GM23338 (cell line): ENCODE measurements at regions not wholly inside any gene's neighbourhood (a gene's known extent, or its start where the extent isn't known, plus 50 kb on each side); places are given as distances from the start of the nearest gene placed in this dataset.

Experiments used
- ATAC-seq: fragments of 200-7000 bp; cut with Tn5 transposase; 3 replicates; pipeline ENCODE4 v1.9.1; 2020
- DNase-seq: peaks from one replicate; pipeline ENCODE4 v3.0.0-alpha.2; 2015; ENCODE audit warnings: low spot score
- H2AFZ ChIP-seq: fragments of 200-600 bp; sonication (generic); 2 replicates; pipeline ENCODE4 v1.8.0; 2016; ENCODE audit warnings: antibody characterized with exemption, mild to moderate bottlenecking, moderate library complexity
- H3F3A ChIP-seq: fragments of 200-600 bp; sonication (generic); replicated peaks from 2 replicates; pipeline ENCODE4 v1.8.0; 2017; ENCODE audit warnings: antibody characterized with exemption, mixed run types, low read depth
- H3K27ac ChIP-seq: fragments of 200-600 bp; sonication (generic); 2 replicates; pipeline ENCODE4 v1.6.1; 2016; ENCODE audit warnings: low read depth
- H3K27me3 ChIP-seq: fragments of 200-600 bp; sonication (generic); 2 replicates; pipeline ENCODE4 v1.8.0; 2016; ENCODE audit warnings: mild to moderate bottlenecking, mixed run types, moderate library complexity; ENCODE audit not compliant: insufficient read depth
- H3K36me3 ChIP-seq: fragments of 200-600 bp; sonication (generic); 2 replicates; pipeline ENCODE4 v1.8.0; 2016; ENCODE audit warnings: mild to moderate bottlenecking; ENCODE audit not compliant: insufficient read depth
- H3K4me1 ChIP-seq: fragments of 200-600 bp; sonication (generic); 2 replicates; pipeline ENCODE4 v1.8.0; 2016; ENCODE audit warnings: mild to moderate bottlenecking, moderate library complexity; ENCODE audit not compliant: insufficient read depth
- H3K4me2 ChIP-seq: fragments of 200-600 bp; sonication (generic); 2 replicates; pipeline ENCODE4 v1.7.1; 2017; ENCODE audit warnings: mixed run types
- H3K4me3 ChIP-seq: fragments of 200-600 bp; sonication (generic); 2 replicates; pipeline ENCODE4 v1.6.1; 2016; ENCODE audit warnings: mixed run types
- H3K79me2 ChIP-seq: fragments of 200-600 bp; sonication (generic); replicated peaks from 2 replicates; pipeline ENCODE4 v1.8.0; 2017; ENCODE audit warnings: mild to moderate bottlenecking; ENCODE audit not compliant: insufficient read depth
- H3K9me2 ChIP-seq: fragments of 200-600 bp; sonication (generic); 2 replicates; pipeline ENCODE4 v1.8.0; 2017; ENCODE audit not compliant: insufficient read depth
- H4K20me1 ChIP-seq: fragments of 200-600 bp; sonication (generic); replicated peaks from 2 replicates; pipeline ENCODE4 v1.8.0; 2017; ENCODE audit warnings: mild to moderate bottlenecking; ENCODE audit not compliant: insufficient read depth
- H3K27ac Mint-ChIP-seq: 2 replicates; pipeline ENCODE4 v1.8.0; 2020; ENCODE audit warnings: inconsistent platforms, mild to moderate bottlenecking, moderate library complexity, mixed read lengths
- H3K27me3 Mint-ChIP-seq: 3 replicates; pipeline ENCODE4 v1.8.0; 2022; ENCODE audit warnings: low read depth, mild to moderate bottlenecking, moderate library complexity, mixed read lengths, inconsistent platforms; ENCODE audit not compliant: insufficient read depth, poor library complexity
- H3K36me3 Mint-ChIP-seq: 3 replicates; pipeline ENCODE4 v1.8.0; 2021; ENCODE audit warnings: low read depth, mild to moderate bottlenecking, inconsistent platforms, moderate library complexity, mixed read lengths
- H3K4me1 Mint-ChIP-seq: 3 replicates; pipeline ENCODE4 v1.8.0; 2020; ENCODE audit warnings: mild to moderate bottlenecking, inconsistent platforms, mixed read lengths
- H3K4me3 Mint-ChIP-seq: 3 replicates; pipeline ENCODE4 v1.8.0; 2021; ENCODE audit warnings: moderate library complexity, mild to moderate bottlenecking, inconsistent platforms, mixed read lengths
- H3K9me3 Mint-ChIP-seq: 3 replicates; pipeline ENCODE4 v1.8.0; 2020; ENCODE audit warnings: moderate library complexity, mild to moderate bottlenecking, inconsistent platforms, mixed read lengths
- CREB1 ChIP-seq: fragments of 250-450 bp; sonication (Bioruptor Pico); IDR thresholded peaks from 2 replicates; pipeline ENCODE4 v1.5.0; 2020; ENCODE audit warnings: low read depth, mild to moderate bottlenecking, moderate library complexity
- CTCF ChIP-seq, 2 experiments: fragments of 200-600 bp in 1 of 2; sonication (generic) in 1 of 2; conservative IDR thresholded peaks; 2 replicates each; pipeline versions ENCODE4 v1.5.1 to v1.6.1; 2016 to 2017; ENCODE audit warnings: antibody characterized with exemption in 2 of 2, low read depth in 2 of 2, mild to moderate bottlenecking in 2 of 2, moderate library complexity in 1 of 2
- EZH2 ChIP-seq: fragments of 200-600 bp; sonication (generic); IDR thresholded peaks from one replicate; pipeline ENCODE4 v1.8.0; 2017; ENCODE audit warnings: antibody characterized with exemption, mild to moderate bottlenecking, low read depth; ENCODE audit not compliant: unreplicated experiment
- EZH2phosphoT487 ChIP-seq: fragments of 200-600 bp; sonication (generic); IDR thresholded peaks from one replicate; pipeline ENCODE4 v1.8.1; 2018; ENCODE audit warnings: antibody characterized with exemption; ENCODE audit not compliant: unreplicated experiment
- JUNB ChIP-seq: IDR thresholded peaks from one replicate; pipeline ENCODE4 v1.6.1; 2016; ENCODE audit warnings: antibody characterized with exemption; ENCODE audit not compliant: unreplicated experiment
- NANOG ChIP-seq: IDR thresholded peaks from 2 replicates; pipeline ENCODE4 v1.6.1; 2016; ENCODE audit warnings: antibody characterized with exemption, borderline replicate concordance
- POLR2AphosphoS5 ChIP-seq: IDR thresholded peaks from 2 replicates; pipeline ENCODE4 v1.6.1; 2016; ENCODE audit warnings: antibody characterized with exemption, low read depth
- REST ChIP-seq: IDR thresholded peaks from one replicate; pipeline ENCODE4 v1.6.1; 2018; ENCODE audit warnings: antibody characterized with exemption; ENCODE audit not compliant: unreplicated experiment
- STAT1 ChIP-seq: IDR thresholded peaks from one replicate; pipeline ENCODE4 v1.6.1; 2016; ENCODE audit warnings: antibody characterized with exemption; ENCODE audit not compliant: unreplicated experiment
- ZNF114 ChIP-seq: fragments of 250-450 bp; sonication (Bioruptor Pico); IDR thresholded peaks from 2 replicates; pipeline ENCODE4 v1.5.0; 2020; ENCODE audit warnings: mild to moderate bottlenecking, moderate library complexity
- ZNF331 ChIP-seq: fragments of 250-450 bp; sonication (Bioruptor Pico); IDR thresholded peaks from 2 replicates; pipeline ENCODE4 v1.5.0; 2020; ENCODE audit warnings: low read depth, mild to moderate bottlenecking, moderate library complexity
- TF ChIP-seq, protein P1 (sequence below): IDR thresholded peaks from 2 replicates; pipeline ENCODE4 v1.6.1; 2016; ENCODE audit warnings: antibody characterized with exemption
- TF ChIP-seq, protein P2 (sequence below): fragments of 250-450 bp; sonication (Bioruptor Pico); IDR thresholded peaks from 2 replicates; pipeline ENCODE4 v1.5.0; 2020; ENCODE audit warnings: mild to moderate bottlenecking, moderate library complexity

DNA sequence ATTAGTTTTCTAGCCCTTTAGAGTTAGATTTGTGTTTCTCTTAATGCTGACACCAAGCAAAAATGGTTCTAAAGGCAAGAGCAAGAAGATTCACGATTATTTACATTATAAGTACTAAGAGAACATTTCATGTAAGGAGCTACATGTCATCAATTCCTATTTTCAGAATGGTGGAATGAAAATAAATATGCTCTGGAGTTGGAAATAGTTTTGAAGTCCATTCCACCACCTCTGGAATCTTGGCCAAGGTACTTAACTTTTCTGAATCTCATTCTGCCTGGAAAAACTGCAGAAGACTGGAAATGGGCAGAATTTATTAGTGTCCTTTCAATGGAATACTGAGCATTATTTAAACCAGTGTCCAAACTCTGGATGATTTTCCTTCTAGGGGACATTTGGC, 125.1 kb upstream of the RAB11FIP2 start:
- no peaks in the 10 kb centered on the region for H3K79me2 ChIP-seq
- Mint-ChIP-seq H3K27ac (no peak overlapping the region), H3K4me3 (no peak overlapping the region), H3K9me3 (no peaks in the 10 kb centered on the region), H3K27me3 (no peaks in the 10 kb centered on the region), H3K36me3 (no peaks in the 10 kb centered on the region), H3K4me1 (no peaks in the 10 kb centered on the region)
- no peak overlapping the region for H3K4me3 ChIP-seq
- no peaks in the 10 kb centered on the region for H3K27me3 ChIP-seq
- H3K27ac ChIP-seq, result no peak overlapping the region
- no peaks in the 10 kb centered on the region for H3K9me2 ChIP-seq
- DNase-seq (no peak), ATAC-seq (no peak)
- no peak overlapping the region for H3K4me2 ChIP-seq
- TF ChIP-seq EZH2phosphoT487 (no peak), STAT1 (no peak), POLR2AphosphoS5 (no peak), CREB1 (CRISPR knock-in tag) (no peak), CTCF (conservative IDR thresholded peaks at IDR 0.05; ENCODE audit: low read depth in 2 of 2) (no peak), ZNF331 (CRISPR knock-in tag) (no peak), REST (no peak), EZH2 (no peak), ZNF114 (CRISPR knock-in tag) (no peak), JUNB (no peak), NANOG (no peak)
- TF ChIP-seq, protein P1, sequence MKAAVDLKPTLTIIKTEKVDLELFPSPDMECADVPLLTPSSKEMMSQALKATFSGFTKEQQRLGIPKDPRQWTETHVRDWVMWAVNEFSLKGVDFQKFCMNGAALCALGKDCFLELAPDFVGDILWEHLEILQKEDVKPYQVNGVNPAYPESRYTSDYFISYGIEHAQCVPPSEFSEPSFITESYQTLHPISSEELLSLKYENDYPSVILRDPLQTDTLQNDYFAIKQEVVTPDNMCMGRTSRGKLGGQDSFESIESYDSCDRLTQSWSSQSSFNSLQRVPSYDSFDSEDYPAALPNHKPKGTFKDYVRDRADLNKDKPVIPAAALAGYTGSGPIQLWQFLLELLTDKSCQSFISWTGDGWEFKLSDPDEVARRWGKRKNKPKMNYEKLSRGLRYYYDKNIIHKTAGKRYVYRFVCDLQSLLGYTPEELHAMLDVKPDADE, result no peak
- TF ChIP-seq, protein P2, sequence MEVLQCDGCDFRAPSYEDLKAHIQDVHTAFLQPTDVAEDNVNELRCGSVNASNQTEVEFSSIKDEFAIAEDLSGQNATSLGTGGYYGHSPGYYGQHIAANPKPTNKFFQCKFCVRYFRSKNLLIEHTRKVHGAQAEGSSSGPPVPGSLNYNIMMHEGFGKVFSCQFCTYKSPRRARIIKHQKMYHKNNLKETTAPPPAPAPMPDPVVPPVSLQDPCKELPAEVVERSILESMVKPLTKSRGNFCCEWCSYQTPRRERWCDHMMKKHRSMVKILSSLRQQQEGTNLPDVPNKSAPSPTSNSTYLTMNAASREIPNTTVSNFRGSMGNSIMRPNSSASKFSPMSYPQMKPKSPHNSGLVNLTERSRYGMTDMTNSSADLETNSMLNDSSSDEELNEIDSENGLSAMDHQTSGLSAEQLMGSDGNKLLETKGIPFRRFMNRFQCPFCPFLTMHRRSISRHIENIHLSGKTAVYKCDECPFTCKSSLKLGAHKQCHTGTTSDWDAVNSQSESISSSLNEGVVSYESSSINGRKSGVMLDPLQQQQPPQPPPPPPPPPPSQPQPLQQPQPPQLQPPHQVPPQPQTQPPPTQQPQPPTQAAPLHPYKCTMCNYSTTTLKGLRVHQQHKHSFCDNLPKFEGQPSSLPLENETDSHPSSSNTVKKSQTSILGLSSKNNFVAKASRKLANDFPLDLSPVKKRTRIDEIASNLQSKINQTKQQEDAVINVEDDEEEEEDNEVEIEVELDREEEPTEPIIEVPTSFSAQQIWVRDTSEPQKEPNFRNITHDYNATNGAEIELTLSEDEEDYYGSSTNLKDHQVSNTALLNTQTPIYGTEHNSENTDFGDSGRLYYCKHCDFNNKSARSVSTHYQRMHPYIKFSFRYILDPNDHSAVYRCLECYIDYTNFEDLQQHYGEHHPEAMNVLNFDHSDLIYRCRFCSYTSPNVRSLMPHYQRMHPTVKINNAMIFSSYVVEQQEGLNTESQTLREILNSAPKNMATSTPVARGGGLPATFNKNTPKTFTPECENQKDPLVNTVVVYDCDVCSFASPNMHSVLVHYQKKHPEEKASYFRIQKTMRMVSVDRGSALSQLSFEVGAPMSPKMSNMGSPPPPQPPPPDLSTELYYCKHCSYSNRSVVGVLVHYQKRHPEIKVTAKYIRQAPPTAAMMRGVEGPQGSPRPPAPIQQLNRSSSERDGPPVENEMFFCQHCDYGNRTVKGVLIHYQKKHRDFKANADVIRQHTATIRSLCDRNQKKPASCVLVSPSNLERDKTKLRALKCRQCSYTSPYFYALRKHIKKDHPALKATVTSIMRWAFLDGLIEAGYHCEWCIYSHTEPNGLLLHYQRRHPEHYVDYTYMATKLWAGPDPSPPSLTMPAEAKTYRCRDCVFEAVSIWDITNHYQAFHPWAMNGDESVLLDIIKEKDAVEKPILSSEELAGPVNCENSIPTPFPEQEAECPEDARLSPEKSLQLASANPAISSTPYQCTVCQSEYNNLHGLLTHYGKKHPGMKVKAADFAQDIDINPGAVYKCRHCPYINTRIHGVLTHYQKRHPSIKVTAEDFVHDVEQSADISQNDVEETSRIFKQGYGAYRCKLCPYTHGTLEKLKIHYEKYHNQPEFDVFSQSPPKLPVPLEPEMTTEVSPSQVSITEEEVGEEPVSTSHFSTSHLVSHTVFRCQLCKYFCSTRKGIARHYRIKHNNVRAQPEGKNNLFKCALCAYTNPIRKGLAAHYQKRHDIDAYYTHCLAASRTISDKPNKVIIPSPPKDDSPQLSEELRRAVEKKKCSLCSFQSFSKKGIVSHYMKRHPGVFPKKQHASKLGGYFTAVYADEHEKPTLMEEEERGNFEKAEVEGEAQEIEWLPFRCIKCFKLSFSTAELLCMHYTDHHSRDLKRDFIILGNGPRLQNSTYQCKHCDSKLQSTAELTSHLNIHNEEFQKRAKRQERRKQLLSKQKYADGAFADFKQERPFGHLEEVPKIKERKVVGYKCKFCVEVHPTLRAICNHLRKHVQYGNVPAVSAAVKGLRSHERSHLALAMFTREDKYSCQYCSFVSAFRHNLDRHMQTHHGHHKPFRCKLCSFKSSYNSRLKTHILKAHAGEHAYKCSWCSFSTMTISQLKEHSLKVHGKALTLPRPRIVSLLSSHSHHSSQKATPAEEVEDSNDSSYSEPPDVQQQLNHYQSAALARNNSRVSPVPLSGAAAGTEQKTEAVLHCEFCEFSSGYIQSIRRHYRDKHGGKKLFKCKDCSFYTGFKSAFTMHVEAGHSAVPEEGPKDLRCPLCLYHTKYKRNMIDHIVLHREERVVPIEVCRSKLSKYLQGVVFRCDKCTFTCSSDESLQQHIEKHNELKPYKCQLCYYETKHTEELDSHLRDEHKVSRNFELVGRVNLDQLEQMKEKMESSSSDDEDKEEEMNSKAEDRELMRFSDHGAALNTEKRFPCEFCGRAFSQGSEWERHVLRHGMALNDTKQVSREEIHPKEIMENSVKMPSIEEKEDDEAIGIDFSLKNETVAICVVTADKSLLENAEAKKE, result no peak
- H4K20me1 ChIP-seq, result no peaks in the 10 kb centered on the region
- H3K4me1 ChIP-seq, result no peaks in the 10 kb centered on the region
- no peaks in the 10 kb centered on the region for H3F3A ChIP-seq
- no peaks in the 10 kb centered on the region for H3K36me3 ChIP-seq
- H2AFZ ChIP-seq, result no peak overlapping the region
